ENCODE measurements at regions not wholly inside any gene's neighbourhood (a gene's known extent, or its start where the extent isn't known, plus 50 kb on each side); places are given as distances from the start of the nearest gene placed in this dataset.
"Not testable (repeated sequence)": the region's sequence is repeated elsewhere in the genome, so short reads cannot be mapped to it uniquely, and the experiment has no call there.

DNA sequence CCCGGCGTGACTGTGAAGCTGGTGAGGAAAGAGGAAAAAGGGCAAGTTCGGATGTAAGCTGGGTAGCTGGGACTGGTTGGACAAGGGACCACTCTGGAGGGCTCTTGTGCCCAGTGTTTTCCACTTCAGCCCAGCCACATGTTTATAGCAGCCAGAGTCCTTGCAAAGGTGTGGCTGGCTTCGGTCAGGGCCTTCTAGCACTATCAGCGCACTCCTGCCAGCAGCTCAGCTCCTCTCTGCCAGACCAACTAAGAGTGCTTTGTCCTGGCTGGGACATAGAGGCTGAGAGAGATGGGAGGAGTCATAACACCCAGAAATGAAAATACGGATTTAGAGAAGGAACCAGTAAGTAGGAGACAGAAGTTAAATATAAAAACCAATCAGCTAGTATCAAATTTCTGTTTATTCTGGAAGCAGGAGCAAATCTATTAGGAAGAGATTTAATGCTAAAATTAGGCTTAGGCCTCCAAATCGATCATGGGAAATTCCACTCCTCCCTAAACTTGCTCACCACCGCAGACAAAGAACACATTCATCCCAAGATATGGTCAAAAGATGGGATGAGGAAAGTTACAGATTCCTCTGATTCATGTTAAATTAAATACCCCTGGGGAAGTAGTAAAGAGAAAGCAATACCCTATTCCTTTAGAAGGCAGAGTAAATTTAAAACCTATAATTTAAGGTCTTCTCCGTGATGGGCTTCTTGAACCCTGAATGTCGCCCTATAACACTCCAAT, 135.0 kb downstream of the RALA start:
- no peak for DNase-seq (ENCODE audit: low spot score)

DNA sequence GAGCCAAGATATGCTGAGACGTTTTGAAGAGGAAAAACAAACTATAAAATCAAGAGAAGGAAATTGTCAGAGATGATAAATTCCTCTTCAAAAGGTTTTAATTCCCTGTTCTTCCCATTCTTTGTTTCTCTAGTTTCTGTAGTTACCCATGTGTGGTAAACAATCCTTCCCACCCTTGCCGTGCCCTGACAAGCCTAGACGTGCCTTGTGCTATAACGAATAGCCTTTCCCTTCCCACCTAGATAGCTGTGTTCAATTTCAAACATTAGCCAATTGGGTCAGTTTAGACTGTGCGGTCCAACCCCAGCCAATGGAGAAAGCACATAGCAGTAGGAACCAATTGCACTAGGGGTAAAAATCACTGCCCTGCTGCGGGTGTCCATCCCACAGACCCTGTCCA, 138.1 kb downstream of the RALA start:
- no peak for DNase-seq (ENCODE audit: low spot score)

DNA sequence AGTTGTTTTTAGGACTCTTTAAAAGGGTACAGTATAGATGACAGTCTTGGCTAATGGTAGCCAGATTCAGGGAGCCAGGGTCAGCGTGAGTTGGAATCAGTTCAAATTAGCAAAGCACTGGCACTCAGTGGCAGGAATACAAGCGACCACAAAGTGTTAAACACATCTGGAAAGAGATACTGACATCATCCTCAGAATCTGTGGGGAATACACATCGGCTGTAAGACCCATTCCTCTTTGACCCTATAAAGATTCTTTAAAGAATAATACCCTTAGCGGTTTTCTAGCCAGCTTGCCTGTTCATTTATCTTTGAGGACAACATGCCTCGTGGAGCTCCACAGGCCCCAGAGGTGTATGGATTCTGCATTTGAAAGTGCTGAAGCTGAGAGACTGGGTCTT, 139.1 kb downstream of the RALA start:
- DNase-seq (ENCODE audit: low spot score): not testable (repeated sequence)

DNA sequence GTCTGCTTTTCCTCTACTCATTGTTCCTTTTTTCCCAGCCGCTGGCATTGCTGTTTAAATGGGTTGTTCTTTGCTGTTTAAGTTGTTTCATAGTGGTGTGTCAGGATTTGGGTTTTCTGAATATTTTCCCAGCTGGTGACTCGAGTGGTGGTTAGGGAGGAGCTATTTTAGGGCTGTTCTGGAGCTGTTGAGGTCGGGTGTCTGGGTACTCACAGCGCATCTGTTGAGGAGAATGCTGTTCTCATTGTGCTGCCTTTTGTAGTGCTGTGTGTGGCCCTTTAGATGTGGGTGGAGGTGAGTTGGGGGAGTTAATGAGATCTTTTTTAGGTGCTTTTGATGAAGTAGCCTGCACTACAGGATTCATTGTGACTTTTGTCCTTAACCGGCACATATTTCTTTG, 139.5 kb downstream of the RALA start:
- DNase-seq (ENCODE audit: low spot score): not testable (repeated sequence)

DNA sequence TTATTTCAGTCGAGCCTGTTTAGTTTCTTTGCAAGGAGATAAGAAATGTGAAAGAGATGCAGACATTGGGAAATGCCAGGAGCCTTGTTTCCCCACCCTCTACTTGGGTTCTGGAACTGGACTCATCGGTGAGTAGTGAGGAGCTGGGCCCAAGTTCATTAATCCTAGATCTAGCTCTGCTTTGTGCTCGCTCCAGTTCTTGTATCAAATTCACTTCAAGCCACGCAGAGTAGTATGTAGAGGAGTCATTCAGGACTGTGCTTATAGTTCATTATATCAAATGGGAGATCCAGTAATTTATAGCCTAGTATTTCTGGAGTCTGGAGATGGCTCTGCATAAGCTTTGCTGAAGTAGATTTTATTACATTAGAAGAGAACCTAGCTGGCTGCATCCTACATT, 142.5 kb downstream of the RALA start:
- DNase-seq (ENCODE audit: low spot score): not testable (repeated sequence)

DNA sequence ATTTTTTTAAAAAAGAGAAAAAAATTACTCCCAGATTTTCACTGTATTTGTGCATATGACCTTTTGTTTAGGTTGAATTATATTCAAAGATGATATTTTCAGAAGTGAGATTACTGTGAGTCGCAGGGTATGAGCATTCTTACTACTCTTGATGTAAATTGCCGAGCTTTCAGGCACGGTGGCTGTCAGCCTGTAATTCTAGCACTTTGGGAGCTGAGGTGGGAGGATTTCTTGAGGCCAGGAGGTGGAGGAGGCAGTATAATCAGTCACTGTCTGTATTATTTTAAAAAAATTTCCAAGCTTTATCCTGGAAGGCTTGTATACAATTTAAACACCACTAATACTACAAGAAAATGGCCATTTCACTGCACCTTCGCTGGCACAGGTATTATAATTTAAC, 145.1 kb downstream of the RALA start:
- DNase-seq (ENCODE audit: low spot score): not testable (repeated sequence)

DNA sequence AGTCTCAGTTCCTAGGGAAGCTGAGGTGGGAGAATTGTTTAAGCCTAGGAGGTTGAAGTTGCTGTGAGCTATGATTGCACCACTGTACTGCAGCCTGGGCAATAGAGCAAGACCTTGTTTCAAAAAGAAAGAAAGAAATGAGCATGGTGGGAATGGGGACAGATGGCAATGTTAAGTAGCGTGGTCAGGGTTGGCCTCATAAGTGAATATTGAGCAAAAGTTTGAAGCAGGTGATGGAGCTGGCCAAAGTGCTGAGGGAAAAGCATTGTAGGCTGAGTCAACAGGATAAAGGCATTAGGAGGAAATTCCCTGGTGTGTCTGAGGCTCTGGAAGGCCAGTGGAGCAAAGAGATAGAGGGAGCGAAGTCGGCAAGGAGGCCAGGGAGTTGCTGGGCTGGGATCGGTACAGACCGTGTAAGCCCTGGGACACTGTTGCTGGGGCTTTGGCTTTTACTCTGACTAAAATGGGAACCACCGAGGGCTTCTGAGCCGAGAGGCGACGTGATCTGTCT, 151.0 kb downstream of the RALA start:
- not testable (repeated sequence) for DNase-seq (ENCODE audit: low spot score)

DNA sequence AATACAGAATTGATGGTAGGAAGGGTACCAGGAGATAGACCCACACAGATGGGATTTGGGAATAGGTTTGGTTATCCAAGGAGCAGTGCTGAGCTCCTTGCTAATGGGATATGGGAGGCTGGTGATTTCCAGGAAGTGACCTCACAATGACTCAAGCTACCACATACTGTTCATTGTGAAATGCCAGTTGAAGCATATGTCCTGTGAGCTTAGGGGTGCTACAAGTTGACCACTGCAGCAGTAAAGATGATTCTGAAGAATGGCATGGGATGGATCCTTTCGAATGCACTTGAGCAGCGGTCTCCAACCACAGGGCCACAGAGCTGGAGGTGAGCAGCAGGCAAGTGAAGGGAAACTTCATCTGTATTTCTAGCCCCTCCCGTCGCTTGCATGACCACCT, 158.2 kb downstream of the RALA start:
- DNase-seq (ENCODE audit: low spot score): not testable (repeated sequence)

DNA sequence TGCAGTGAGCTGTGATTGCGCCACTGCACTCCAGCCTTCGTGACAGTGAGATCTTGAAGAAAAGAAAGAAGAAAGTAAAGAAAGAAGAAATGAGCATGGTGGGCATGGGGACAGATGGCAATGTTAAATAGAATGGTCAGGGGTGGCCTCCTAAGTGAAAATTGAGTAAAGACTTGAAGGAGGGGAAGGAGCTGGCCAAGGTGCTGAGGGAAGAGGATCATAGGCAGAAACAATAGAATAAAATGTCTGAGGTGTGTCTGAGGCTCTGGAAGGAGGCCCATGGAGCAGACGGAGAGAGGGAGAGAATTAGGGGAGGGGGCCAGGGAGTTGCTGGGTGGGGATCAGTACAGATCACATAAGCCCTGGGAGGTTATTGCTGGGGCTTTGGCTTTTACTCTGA, 163.1 kb downstream of the RALA start:
- not testable (repeated sequence) for DNase-seq (ENCODE audit: low spot score)

DNA sequence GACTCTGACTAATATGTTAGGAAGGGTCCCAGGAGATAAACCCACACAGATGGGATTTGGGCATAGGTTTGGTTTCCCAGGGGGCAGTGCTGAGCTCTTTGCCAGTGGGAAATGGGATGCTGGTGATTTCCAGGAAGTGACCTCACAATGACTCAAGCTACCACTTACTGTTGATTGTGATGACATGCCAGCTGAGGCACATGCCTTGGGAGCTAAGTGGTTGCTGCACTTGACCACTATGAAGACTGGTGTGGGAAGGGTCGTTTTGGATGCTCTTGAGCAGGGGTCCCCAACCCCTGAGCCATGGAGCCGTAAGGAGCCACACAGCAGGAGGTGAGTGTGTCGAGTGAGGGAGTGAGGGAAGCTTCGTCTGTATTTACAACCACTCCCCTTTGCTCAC, 159.0 kb upstream of the CDK13 start:
- not testable (repeated sequence) for DNase-seq (ENCODE audit: low spot score)

DNA sequence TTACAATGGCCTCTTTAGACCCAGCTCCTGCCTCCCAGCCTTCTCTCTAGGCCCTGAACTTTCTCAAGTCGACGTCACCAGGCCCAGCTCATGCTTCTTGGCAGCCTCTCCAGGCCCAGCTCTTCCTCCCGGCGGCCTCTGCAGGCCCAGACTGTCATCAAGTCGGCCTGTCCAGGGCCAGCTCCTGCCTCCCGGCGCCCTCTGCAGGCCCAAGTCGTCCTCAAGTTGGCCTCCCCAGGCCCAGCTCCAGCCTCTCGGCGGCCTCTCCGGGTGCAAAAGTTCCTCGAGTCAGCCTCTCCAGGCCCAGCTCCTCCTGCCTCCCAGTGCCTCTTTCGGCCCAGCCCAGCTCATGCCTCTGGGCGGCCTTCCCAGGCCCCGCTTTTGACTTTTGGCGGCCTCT, 158.1 kb upstream of the CDK13 start:
- not testable (repeated sequence) for DNase-seq (ENCODE audit: low spot score)

DNA sequence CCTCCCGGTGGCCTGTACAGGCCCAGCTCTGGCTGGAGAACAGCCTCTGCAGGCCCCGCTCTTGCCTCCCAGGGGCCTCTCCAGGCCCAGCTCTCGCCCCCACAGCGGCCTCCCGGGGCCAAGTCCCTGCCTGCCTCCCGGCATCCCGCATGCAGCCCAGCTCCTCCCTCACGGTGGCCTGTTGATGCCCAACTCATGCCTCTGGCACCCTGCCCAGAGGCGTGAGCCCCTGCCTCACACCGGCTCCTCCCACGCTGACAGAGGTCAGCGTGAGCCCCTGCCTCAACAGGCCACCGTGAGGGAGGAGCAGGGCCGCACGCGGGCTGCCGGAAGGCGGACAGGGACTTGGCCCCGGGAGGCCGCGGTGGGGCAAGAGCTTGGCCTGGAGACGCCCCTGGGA, 157.0 kb upstream of the CDK13 start:
- not testable (repeated sequence) for DNase-seq (ENCODE audit: low spot score)

DNA sequence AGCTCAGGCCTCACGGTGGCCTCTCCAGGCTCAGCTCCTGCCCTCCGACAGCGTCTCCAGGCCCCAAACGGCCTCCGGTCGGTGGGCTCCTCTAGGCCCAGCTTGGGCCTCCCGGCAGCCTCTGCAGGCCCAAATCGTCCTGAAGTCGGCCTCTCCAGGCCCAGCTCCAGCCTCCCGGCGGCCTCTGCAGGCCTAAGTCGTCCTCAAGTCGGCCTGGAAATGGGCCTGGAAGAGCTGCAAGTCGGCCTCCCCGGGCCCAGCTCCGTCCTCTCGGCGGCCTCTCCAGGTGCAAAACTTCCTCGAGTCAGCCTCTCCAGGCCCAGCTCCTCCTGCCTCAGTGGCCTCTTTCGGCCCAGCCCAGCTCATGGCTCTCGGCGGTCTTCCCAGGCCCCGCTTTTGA, 156.2 kb upstream of the CDK13 start:
- DNase-seq (ENCODE audit: low spot score): not testable (repeated sequence)

DNA sequence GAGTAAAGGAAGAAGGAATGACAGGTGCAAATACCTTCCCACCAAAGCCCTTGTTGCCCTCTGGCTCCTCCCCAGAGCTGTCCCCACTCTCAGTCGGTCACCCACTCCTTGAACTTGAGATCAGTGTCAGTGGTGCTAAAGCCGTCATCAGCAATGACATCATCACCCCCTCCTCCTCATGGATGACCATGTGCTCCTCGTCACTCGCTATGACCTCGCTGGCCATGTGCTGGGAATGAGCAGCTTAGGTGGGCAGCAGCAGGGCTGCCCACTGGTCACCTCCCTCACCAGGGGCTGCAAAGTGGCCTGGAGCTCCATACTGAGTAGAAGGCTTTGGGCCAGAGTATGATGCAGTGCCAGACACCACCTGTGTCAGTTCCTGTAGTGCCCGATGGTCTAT, 153.1 kb upstream of the CDK13 start:
- not testable (repeated sequence) for DNase-seq (ENCODE audit: low spot score)

DNA sequence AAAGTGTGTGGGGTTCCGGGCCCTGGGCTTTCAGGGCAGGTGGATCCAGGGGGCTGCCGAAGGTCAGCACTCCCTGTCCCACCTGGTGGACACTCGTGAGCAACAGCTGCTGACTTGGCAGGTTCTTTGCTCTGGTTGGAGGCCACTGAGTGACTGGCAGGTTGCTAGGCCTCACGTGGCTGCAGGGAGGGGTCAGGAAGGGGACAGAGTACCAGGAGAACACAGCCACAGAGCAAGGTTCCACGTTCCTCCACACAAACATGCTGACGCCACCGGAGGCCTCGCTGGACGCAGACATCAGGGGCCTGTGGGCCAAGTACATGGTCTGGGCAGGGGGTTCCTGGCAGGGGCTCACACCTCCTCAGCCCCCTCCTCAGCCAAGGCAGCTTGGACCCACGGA, 152.0 kb upstream of the CDK13 start:
- not testable (repeated sequence) for DNase-seq (ENCODE audit: low spot score)

DNA sequence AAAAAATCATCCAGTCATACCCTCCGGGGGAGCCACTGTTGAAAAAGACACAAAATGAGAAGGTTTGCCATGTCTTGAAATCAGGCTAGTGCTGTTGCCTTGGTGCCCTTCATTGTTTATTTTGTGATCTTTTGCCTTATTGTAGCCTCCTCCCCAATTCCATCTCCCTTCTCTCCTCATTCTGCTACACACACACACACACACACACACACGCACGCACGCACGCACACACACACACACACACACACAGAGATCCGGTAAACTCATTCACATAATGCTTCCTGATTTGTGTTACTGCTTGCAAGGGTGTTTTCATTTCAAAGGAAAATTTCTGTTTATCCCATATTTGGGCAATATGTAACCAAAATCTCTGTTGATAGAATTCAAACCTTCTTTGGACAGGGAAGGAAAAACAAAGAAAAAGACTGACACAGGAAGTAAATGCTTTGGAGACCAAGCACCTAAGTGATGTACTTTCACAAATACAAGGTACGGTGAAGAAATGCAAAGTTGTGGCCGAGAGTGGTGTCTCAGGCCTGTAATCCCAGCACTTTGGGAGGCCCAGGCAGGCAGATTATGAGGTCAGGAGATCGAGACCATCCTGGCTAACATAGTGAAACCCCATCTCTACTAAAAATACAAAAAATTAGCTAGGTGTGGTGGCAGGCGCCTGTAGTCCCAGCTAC, 141.1 kb upstream of the CDK13 start:
- no peak for DNase-seq (ENCODE audit: low spot score)

DNA sequence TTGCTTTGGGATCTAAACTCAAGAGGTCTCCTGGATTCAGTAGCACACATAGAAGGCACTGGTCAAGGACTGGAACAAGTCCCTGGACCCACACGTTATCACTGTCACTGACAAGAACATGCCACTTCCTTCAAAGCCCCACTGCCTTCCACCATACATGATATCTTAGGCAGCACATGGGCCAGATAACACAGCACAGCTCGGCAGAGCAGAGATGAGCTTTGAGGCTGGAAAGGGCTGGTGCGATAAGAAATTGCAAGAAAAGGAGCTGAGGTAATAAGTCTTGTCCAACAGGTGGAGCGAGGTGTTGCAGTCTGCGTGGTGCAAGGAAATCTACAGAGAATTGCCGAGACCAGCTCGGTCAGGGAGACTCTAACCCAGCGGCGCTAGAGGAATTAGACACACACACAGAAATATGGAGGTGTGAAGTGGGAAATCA, 139.8 kb upstream of the CDK13 start:
- no peak for DNase-seq (ENCODE audit: low spot score)

DNA sequence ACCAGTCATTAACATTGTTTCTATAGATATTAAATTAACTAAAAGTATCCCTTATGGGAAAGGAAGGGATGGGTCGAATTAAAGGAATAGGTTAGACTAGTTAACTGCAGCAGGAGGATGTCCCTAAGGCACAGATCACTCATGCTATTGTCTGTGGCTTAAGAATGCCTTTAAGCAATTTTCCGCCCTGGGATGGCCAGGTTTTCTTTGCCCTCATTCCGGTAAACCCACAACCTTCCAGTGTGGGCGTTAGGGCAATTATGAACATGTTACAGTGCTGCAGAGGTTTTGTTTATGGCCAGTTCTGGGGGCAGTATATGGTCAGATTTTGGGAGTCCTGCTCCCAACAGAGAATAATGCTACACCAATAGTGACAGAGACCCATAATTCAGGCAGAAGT, 139.3 kb upstream of the CDK13 start:
- DNase-seq (ENCODE audit: low spot score): no peak

DNA sequence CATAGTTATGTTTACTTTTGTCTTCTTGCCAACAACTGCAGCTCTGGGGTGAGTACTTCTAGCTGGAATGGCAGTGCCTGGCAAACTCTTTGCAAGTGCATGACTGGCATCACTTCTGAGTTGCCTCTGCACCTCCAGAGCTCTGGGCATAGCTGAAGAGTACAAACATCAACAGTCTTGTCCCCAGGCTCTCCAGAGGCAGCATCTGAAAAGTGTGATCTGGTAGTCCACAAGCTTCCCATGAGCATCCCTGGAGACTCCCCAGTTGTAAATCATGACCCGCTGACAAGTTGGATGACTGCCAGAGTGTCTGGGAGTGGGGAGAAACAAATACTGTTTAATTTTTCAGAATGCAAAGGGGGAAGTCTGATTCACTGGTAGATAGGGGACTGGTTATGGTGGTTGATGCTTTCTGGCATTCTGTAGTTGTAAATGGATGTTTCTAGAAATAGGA, 138.9 kb upstream of the CDK13 start:
- no peak for DNase-seq (ENCODE audit: low spot score)

DNA sequence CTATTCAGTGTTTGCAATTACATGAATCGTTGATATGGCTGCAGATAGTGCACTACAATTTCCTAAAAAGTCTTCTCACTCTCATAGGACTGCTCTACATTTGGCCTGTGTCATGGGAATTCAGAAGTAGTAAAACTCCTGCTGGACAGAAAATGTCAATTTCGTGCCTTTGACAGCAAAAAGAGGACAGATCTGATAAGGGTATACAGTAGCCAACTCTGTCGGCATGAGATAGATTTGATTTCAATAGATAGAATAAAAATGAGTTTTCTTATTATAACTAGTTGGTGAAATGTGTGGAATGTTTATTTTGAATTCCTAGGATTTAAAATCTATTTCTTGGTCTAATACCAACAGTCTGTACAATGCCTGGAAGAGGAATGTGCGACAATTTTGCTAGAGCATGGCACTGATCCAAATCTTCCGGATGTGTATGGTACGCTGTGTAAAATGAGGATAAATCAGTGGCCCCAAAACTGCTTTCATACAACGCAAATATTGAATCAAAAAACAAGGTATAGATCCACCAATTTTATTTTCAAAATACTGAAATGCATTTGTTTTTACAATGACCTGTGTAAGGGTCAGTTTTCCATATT, 133.5 kb upstream of the CDK13 start:
- DNase-seq (ENCODE audit: low spot score): no peak

DNA sequence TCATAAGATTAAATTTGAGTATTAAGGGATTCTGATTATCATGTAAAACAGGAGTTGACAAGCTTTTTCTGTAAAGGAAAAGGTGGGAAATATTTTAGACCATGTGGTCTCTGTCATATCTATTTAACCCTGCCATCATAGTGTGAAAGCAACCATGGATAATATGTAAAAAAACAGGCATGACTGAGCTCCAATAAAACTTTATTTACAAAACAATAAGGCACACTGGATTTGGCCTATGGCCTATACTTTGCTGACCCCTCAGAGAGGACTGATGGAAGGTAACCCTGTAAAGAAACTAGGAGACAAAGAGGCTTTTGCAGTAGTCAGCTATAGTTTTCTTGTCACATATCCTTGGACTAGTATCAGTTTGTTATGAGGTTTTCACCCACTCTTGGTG, 130.5 kb upstream of the CDK13 start:
- no peak for DNase-seq (ENCODE audit: low spot score)

DNA sequence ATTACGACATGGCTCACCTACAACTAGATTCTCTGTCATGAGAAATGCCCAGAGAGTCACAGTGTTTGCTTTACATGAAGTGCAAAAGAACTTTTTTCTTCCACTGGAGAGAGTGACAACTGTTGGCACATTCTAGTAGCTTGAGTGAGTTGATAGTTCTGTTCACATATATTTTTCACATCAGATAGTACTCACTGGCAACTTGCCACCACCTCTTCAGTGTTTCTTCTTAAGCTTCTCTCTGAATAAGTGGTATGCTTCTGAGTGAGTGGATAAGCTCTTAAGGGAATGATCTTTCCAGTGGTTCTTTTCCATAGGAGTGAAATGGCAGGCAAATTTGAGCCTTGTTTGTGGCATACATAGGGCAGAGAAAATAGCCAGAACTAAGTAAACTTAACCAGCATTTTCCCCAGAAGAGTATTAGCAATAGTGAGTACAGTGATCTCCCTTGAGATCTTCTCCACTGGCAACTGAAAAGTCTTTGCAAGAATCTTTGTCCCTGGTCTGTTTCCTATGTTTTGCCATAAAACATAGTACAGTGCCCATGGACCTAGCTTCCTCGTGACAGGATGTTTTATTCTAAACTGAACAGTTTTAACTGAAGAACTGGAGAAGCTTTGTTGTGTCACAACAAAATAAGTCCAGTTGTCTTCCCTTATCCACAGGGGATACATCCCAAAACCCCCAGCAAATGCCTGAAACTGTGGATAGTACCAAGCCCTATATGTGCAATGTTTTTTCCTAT, 125.4 kb upstream of the CDK13 start:
- DNase-seq (ENCODE audit: low spot score): no peak

Data from NAMALWA (cell line).